HG02678 (cell line): ENCODE measurements at regions not wholly inside any gene's neighbourhood (a gene's known extent, or its start where the extent isn't known, plus 50 kb on each side); places are given as distances from the start of the nearest gene placed in this dataset.

Source experiments
- ATAC-seq: cut with Tn5 transposase; IDR thresholded peaks from one replicate; pipeline ENCODE4 v1.9.1; 2021; ENCODE audit warnings: mild to moderate bottlenecking, moderate library complexity; ENCODE audit not compliant: unreplicated experiment

DNA sequence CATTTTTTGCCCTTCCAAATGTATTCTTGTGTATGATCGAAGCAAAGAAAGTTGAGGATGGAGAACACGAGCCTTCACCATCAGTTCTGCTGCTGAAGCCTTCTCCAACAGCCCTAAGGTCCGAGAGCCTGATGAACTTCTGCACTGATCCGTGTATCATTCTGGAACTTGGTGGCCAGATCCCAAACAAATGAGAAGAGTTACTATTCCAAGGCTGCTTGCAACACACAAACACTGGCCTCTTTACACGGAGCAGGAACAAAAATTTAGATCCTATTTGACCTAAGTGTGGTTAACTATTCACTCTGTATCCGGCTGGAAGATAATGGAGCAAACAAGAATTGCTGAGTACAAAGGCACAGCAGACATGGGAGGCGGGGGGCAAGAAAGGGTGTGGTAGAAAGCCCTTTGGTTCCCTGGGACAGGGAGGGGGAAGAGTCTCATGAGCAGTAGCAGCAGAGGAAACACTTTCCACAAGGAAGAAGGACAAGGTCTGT is 282.9 kb downstream of the SOX9 start:
- ATAC-seq, result no peak

- no peak for ATAC-seq
Measured at GRCh38 chr17:72404872-72405271, 284.1 kb downstream of the SOX9 start.

- ATAC-seq, result no peak
Measured at GRCh38 chr17:72405662-72406230, 284.9 kb downstream of the SOX9 start.

DNA sequence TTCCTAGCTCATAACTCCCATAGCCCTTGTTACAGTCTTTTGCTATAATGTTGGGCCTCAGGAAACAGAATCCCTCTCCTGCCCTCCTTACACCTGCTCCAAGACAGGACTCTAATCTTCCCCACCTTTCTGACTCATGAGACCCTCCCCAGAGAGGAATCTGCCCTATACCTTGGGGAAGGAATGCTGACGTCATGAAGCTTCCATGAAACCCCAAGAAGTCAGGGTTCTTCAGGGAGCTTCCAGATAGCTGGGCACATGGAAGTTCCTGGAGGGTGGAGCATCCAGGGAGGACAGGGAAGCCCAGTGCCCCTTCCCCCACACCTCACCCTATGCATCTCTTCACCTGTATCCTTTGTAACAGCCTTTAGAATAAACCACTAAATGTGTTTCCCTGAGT is 285.7 kb downstream of the SOX9 start:
- ATAC-seq, result no peak

DNA sequence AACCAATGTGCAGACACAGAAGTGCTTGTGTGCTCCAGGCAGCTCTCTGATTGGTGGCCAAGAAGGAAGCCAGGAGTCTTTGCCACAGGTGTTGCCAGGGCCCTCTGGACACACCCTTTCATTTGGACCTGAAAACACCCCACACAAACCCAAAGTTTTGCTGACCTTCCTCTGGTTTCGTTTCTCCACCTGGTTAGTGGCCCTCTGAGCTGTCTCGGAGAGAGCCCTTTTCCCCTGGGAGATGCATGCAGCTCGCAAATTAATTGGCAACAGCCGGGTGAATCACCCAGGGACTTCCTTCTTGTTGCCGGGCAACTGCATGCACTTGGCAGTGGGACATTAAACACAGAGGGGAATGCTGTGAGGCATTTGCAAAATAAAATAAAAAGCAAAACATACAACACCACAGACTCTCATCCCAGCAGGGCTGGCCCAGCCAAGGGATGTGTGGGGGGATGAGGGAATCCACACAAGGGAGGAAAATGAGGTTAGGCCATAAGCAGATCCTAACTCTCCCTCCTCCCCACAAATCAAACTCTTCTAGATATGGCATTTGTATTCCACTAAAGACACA is 286.6 kb downstream of the SOX9 start:
- ATAC-seq, result peak; percentile 82

GRCh38 chr17:72407931-72408330 is 287.1 kb downstream of the SOX9 start:
- ATAC-seq, result no peak

GRCh38 chr17:72408641-72409040 is 287.8 kb downstream of the SOX9 start:
- no peak for ATAC-seq

- ATAC-seq, result peak; percentile 46
Measured at GRCh38 chr17:72409405-72410002, 288.7 kb downstream of the SOX9 start.

DNA sequence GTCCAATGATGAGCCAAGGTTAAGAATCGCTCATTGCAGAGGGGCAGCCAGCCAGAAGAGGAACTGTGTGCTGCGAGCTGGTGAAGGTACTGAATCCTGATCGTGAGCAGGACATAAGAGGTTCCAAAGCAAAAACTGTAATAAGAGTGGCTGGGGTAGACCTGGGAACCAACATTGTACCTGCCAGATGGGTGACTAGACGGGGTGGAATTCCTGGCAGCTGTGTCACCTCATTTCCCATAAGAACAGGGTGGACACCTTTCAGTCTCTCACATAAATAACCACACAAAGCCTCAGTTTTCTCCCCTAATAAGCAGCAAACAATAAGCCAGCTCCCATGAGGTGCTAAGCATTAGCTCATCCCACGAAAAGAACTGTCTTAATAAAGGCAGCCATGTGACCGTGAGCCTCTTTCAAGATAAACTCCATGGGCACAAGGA is 290.3 kb downstream of the SOX9 start:
- ATAC-seq, result no peak

DNA sequence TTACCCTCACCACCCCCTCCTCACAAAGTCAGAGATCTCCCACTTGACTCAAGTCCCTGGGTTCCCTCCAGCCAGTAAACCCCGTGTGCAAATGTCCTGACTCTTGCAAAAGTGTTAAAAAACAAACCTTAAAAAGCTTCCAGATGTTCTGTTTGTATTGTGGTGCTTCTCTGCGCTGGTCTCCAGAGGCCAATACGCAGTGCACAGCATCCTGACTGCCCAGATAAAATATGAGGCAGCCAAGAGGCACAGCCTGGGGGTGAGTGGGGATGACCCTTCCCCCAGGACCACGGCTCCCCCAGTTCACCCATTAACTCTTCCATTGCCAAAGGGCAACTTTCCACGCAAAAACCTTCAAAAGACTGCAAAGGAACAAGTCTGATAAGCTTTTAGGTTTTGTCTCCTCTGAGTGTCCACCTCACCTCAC is 291.8 kb downstream of the SOX9 start:
- ATAC-seq, result no peak

GRCh38 chr17:72413077-72414031 is 292.5 kb downstream of the SOX9 start:
- no peak for ATAC-seq

DNA sequence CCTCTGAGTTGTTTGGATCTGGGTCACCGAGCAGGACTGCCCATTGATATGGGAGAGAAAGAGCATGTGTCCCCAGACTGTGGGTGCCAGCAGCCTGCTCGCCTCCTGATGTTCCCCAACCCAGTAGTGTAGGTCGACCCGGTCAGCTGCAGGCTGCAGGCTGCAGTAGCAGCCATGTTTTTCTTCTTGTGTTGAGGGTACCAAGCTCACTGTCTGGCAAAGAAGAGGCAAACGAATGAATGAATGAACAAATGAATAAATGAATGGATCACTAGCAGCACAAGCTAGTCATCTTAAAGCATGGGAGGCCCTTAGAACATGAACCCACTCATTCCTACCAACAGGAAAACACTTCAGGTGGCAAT is 293.2 kb downstream of the SOX9 start:
- no peak for ATAC-seq

GRCh38 chr17:72414967-72415853 is 294.4 kb downstream of the SOX9 start:
- ATAC-seq, result no peak

- no peak for ATAC-seq
Measured at GRCh38 chr17:72416054-72416675, 295.3 kb downstream of the SOX9 start.

GRCh38 chr17:72416905-72417304 is 296.1 kb downstream of the SOX9 start:
- no peak for ATAC-seq

DNA sequence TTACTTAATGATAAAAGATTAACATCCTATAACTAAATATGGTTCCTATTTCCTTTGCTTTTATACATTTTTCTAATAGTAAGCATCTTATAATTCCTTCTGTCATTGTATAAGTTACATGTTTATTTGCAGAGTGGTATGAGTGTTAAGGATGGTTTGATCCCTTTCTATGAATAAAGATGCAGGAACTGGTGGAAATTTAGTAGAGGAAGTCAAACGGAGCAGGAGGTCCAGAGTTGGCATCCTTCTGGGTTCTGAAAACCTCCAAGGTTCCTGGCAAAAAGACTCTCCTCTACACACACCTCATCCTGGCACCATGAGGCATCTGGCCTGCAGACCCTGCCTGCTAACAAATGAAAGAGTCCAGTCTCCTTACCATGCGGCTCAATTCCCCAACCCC is 296.8 kb downstream of the SOX9 start:
- no peak for ATAC-seq

GRCh38 chr17:72419866-72420774 is 299.3 kb downstream of the SOX9 start:
- peak; percentile 54 for ATAC-seq

DNA sequence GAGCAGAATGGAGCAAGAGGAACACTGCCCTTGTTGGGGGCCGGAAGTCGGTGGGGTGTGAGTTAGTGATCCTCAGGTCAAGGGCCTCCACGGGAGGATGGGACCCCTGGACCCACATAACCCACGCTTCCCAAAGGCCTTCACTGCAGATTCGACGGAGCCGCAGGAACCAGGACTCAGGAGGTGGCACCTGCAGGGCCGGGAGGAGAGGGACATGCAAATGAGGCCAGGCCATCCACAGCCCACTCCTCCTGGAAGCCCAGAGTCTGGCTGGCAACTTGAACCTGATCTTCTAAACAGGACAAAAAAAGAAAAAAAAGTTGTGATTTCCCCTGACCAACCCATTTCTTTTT is 299.9 kb downstream of the SOX9 start:
- ATAC-seq, result no peak
